GM18951 (cell line): ENCODE measurements at regions not wholly inside any gene's neighbourhood (a gene's known extent, or its start where the extent isn't known, plus 50 kb on each side); places are given as distances from the start of the nearest gene placed in this dataset.

Source experiments
- POLR2A ChIP-seq: IDR thresholded peaks from 4 replicates; pipeline ENCODE4 v1.6.1; 2011; ENCODE audit warnings: mild to moderate bottlenecking; ENCODE audit not compliant: insufficient read length, insufficient read depth; ENCODE audit errors: extremely low read depth
- in situ Hi-C: fragments of 300-500 bp; cut with MboI; formaldehyde crosslinking; loops from one replicate; pipeline ENCODE4 v1.12.0; 2022; ENCODE audit warnings: low sequenced_read_pairs, mixed read lengths, inconsistent platforms; ENCODE audit not compliant: unreplicated experiment

GRCh38 chr13:84867246-84867645 lies 932.0 kb downstream of the SLITRK6 start:
- in situ Hi-C loops, result no loop called here
- no peak for TF ChIP-seq POLR2A

- in situ Hi-C loops, result no loop called here
- TF ChIP-seq POLR2A, result no peak
These were observed 933.4 kb downstream of the SLITRK6 start for GRCh38 chr13:84865783-84866221.

GRCh38 chr13:84864341-84864740 lies 934.9 kb downstream of the SLITRK6 start:
- in situ Hi-C loops, result no loop called here
- no peak for TF ChIP-seq POLR2A

GRCh38 chr13:84847107-84847506 lies 952.1 kb downstream of the SLITRK6 start:
- no peak for TF ChIP-seq POLR2A
- in situ Hi-C loops, result no loop called here

- no peak for TF ChIP-seq POLR2A
- in situ Hi-C loops, result no loop called here
These were observed 953.2 kb downstream of the SLITRK6 start for GRCh38 chr13:84845907-84846619.

- in situ Hi-C loops, result no loop called here
- TF ChIP-seq POLR2A, result no peak
These were observed 954.7 kb downstream of the SLITRK6 start for GRCh38 chr13:84844473-84844872.

GRCh38 chr13:84843368-84843767 lies 955.9 kb downstream of the SLITRK6 start:
- in situ Hi-C loops, result no loop called here

GRCh38 chr13:84834201-84834600 lies 951.9 kb upstream of the SLITRK1 start:
- in situ Hi-C loops, result no loop called here
- TF ChIP-seq POLR2A, result no peak

More at GRCh38 chr13:84843368-84843767, 955.9 kb downstream of the SLITRK6 start:
- TF ChIP-seq POLR2A, result no peak

- in situ Hi-C loops, result no loop called here
- no peak for TF ChIP-seq POLR2A
These were observed 949.7 kb upstream of the SLITRK1 start for GRCh38 chr13:84831666-84832657.

GRCh38 chr13:84823528-84823927 lies 941.3 kb upstream of the SLITRK1 start:
- in situ Hi-C loops, result no loop called here

GRCh38 chr13:84821261-84821660 lies 939.0 kb upstream of the SLITRK1 start:
- TF ChIP-seq POLR2A, result no peak
- in situ Hi-C loops, result no loop called here

More at GRCh38 chr13:84823528-84823927, 941.3 kb upstream of the SLITRK1 start:
- no peak for TF ChIP-seq POLR2A

- in situ Hi-C loops, result no loop called here
- no peak for TF ChIP-seq POLR2A
These were observed 934.4 kb upstream of the SLITRK1 start for GRCh38 chr13:84816567-84817105.

GRCh38 chr13:84812789-84813188 lies 930.5 kb upstream of the SLITRK1 start:
- in situ Hi-C loops, result no loop called here
- TF ChIP-seq POLR2A, result no peak
